SU-DHL-6 (cell line): ENCODE measurements at regions not wholly inside any gene's neighbourhood (a gene's known extent, or its start where the extent isn't known, plus 50 kb on each side); places are given as distances from the start of the nearest gene placed in this dataset.

Experiments
- H2AFZ ChIP-seq: fragments of 200-600 bp; sonication (generic); 2 replicates; pipeline ENCODE4 v1.6.1; 2014; ENCODE audit warnings: low read depth, mild to moderate bottlenecking, moderate library complexity, mixed read lengths, antibody characterized with exemption, low read length; ENCODE audit not compliant: severe bottlenecking
- H3F3A ChIP-seq: fragments of 200-600 bp; shearing (Covaris generic); 2 replicates; pipeline ENCODE4 v1.6.0; 2016; ENCODE audit warnings: antibody characterized with exemption, mild to moderate bottlenecking; ENCODE audit not compliant: insufficient read depth
- H3K27ac ChIP-seq: fragments of 200-600 bp; sonication (generic); 2 replicates; pipeline ENCODE4 v1.5.1; 2016; ENCODE audit warnings: low read depth, mild to moderate bottlenecking, low read length, moderate library complexity, mixed read lengths
- H3K27me3 ChIP-seq: fragments of 200-600 bp; sonication (generic), shearing (Covaris generic); 2 replicates; pipeline ENCODE4 v1.6.0; 2014; ENCODE audit warnings: mild to moderate bottlenecking, low read length
- H3K36me3 ChIP-seq: fragments of 200-600 bp; sonication (generic); 2 replicates; pipeline ENCODE4 v1.6.1; 2014; ENCODE audit warnings: mild to moderate bottlenecking, low read length, mixed read lengths
- H3K4me2 ChIP-seq: fragments of 300-600, 200-600 bp; shearing (Covaris generic), sonication (generic); 2 replicates; pipeline ENCODE4 v1.6.0; 2014; ENCODE audit warnings: low read length, low read depth, mild to moderate bottlenecking; ENCODE audit not compliant: poor library complexity, severe bottlenecking
- H3K4me3 ChIP-seq: fragments of 200-600 bp; sonication (generic); 2 replicates; pipeline ENCODE4 v1.5.1; 2014; ENCODE audit warnings: antibody characterized with exemption, low read length, mild to moderate bottlenecking, mixed read lengths; ENCODE audit not compliant: insufficient read depth, poor library complexity, severe bottlenecking
- H3K79me2 ChIP-seq: fragments of 200-600 bp; sonication (generic); 2 replicates; pipeline ENCODE4 v1.6.1; 2014; ENCODE audit warnings: mild to moderate bottlenecking, low read length, moderate library complexity; ENCODE audit not compliant: insufficient read depth
- H3K9ac ChIP-seq: fragments of 200-600 bp; sonication (generic); 2 replicates; pipeline ENCODE4 v1.7.0; 2014; ENCODE audit warnings: mild to moderate bottlenecking, low read length
- H3K9me2 ChIP-seq: fragments of 200-600 bp; sonication (generic); replicated peaks from 2 replicates; pipeline ENCODE4 v1.6.1; 2014; ENCODE audit warnings: low read length; ENCODE audit not compliant: insufficient read depth
- H3K9me3 ChIP-seq: fragments of 200-600 bp; sonication (generic); 2 replicates; pipeline ENCODE4 v1.6.1; 2014; ENCODE audit warnings: low read length, mixed read lengths; ENCODE audit not compliant: insufficient read depth
- H4K20me1 ChIP-seq: fragments of 200-600 bp; sonication (generic); 2 replicates; pipeline ENCODE4 v1.6.1; 2014; ENCODE audit warnings: low read depth, mild to moderate bottlenecking, antibody characterized with exemption, low read length, moderate library complexity, mixed read lengths
- CTCF ChIP-seq: fragments of 200-600 bp; sonication (generic); IDR thresholded peaks from one replicate; pipeline ENCODE4 v1.5.1; 2017; ENCODE audit warnings: antibody characterized with exemption, mild to moderate bottlenecking, low read length, moderate library complexity; ENCODE audit not compliant: insufficient read depth, poor library complexity, severe bottlenecking
- EZH2phosphoT487 ChIP-seq: fragments of 200-600 bp; sonication (generic), shearing (Covaris generic); conservative IDR thresholded peaks from 2 replicates; pipeline ENCODE4 v1.6.1; 2018; ENCODE audit warnings: mild to moderate bottlenecking, antibody characterized with exemption, low read length, moderate library complexity, mixed read lengths

- Histone ChIP-seq H2AFZ (no peak overlapping the region), H3K9ac (no peak overlapping the region), H3K9me2 (no peaks in the 10 kb centered on the region), H3K9me3 (no peaks in the 10 kb centered on the region), H3F3A (no peaks in the 10 kb centered on the region), H3K79me2 (no peaks in the 10 kb centered on the region), H3K36me3 (no peaks in the 10 kb centered on the region), H3K4me3 (no peak overlapping the region), H3K27me3 (no peaks in the 10 kb centered on the region), H3K4me2 (no peak overlapping the region), H3K27ac (no peak overlapping the region), H4K20me1 (no peaks in the 10 kb centered on the region)
- TF ChIP-seq CTCF = no peak
- no peak for TF ChIP-seq EZH2phosphoT487
Measured at GRCh38 chr11:82234256-82234655, 499.4 kb downstream of the FAM181B start.

GRCh38 chr11:82233201-82233600, 500.5 kb downstream of the FAM181B start:
- H3K36me3 ChIP-seq = no peaks in the 10 kb centered on the region
- TF ChIP-seq CTCF (no peak), EZH2phosphoT487 (no peak)
- no peak overlapping the region for H3K4me2 ChIP-seq
- H3K9me3 ChIP-seq = no peaks in the 10 kb centered on the region
- H3K27me3 ChIP-seq = no peaks in the 10 kb centered on the region
- no peaks in the 10 kb centered on the region for H3K79me2 ChIP-seq
- H3K9me2 ChIP-seq = no peaks in the 10 kb centered on the region
- H4K20me1 ChIP-seq = no peaks in the 10 kb centered on the region
- H3F3A ChIP-seq = no peaks in the 10 kb centered on the region
- no peak overlapping the region for H2AFZ ChIP-seq
- H3K4me3 ChIP-seq = no peak overlapping the region
- no peak overlapping the region for H3K27ac ChIP-seq
- H3K9ac ChIP-seq = no peak overlapping the region

GRCh38 chr11:82229341-82229740, 504.3 kb downstream of the FAM181B start:
- TF ChIP-seq CTCF (peak; percentile 43), EZH2phosphoT487 (no peak)
- Histone ChIP-seq H3F3A (no peaks in the 10 kb centered on the region), H2AFZ (no peak overlapping the region), H3K27me3 (no peaks in the 10 kb centered on the region), H3K9ac (no peak overlapping the region), H4K20me1 (no peaks in the 10 kb centered on the region), H3K4me2 (no peak overlapping the region), H3K9me2 (no peaks in the 10 kb centered on the region), H3K9me3 (no peaks in the 10 kb centered on the region), H3K27ac (no peak overlapping the region), H3K79me2 (no peaks in the 10 kb centered on the region), H3K36me3 (no peaks in the 10 kb centered on the region), H3K4me3 (no peak overlapping the region)
